Lower leg skin (tissue), 3 donors: ENCODE measurements at regions not wholly inside any gene's neighbourhood (a gene's known extent, or its start where the extent isn't known, plus 50 kb on each side); places are given as distances from the start of the nearest gene placed in this dataset.

Experiments used
- CTCF ChIP-seq, 3 donors: fragments of 450-650 bp; IDR thresholded peaks; one replicate each; pipeline ENCODE4 v1.5.1; 2016; ENCODE audit warnings: antibody characterized with exemption in 3 of 3, mild to moderate bottlenecking in 3 of 3, moderate library complexity in 2 of 3
- POLR2A ChIP-seq, 2 donors: fragments of 450-650 bp; IDR thresholded peaks; one replicate each; pipeline ENCODE4 v1.6.1; 2016 to 2017; ENCODE audit warnings: antibody characterized with exemption in 2 of 2, mild to moderate bottlenecking in 1 of 2, moderate library complexity in 1 of 2

GRCh38 chr12:111129149-111129767 lies 208.9 kb upstream of the MYL2 start:
- no peak for TF ChIP-seq CTCF (IDR thresholded peaks at IDR 0.05)
- no peak for TF ChIP-seq POLR2A (IDR thresholded peaks at IDR 0.05)
